ENCODE measurements at regions not wholly inside any gene's neighbourhood (a gene's known extent, or its start where the extent isn't known, plus 50 kb on each side); places are given as distances from the start of the nearest gene placed in this dataset.

DNA sequence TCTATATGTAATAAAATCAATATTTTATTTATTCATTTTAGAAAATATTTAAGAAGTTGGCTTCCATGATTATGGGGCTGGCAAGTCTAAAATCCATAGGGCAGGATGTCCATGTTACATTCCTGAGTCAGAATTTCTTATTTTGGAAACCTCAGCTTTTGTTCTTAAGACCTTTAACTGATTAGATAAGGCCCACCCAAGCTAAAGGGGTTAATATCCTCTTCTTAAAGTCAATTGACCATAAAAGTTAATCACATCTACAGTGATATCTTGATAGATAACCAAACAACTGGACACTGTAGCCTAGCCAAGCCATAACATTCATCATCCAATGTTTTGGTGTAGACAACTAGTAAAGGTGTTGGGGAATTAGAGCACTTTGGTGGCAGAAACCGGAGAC, 1035.4 kb upstream of the ZEB2 start:
- H3K36me3 ChIP-seq (ENCODE audit: insufficient read depth in 1 of 2, low read depth in 1 of 2) = no peaks in the 10 kb centered on the region
- 90 to 98% (median 93%) methylated on average over 1 of the region's 1 CpG for WGBS, 3 donors

GRCh38 chr2:145551686-145552085, 1031.8 kb upstream of the ZEB2 start:
- Histone ChIP-seq H3K4me3 (no peak overlapping the region), H3K36me3 (ENCODE audit: insufficient read depth in 1 of 2, low read depth in 1 of 2) (no peaks in the 10 kb centered on the region), H3K4me1 (no peaks in the 10 kb centered on the region), H3K27ac (no peak overlapping the region), H3K9me3 (no peaks in the 10 kb centered on the region), H3K27me3 (ENCODE audit: insufficient read depth in 3 of 3, low read length in 2 of 3) (no peaks in the 10 kb centered on the region)
- intact Hi-C loops (cut with DNase I) = no loop called here
- WGBS, 3 donors = 88 to 90% (median 88%) methylated on average over 2 of the region's 2 CpGs
- TF ChIP-seq, protein P1, sequence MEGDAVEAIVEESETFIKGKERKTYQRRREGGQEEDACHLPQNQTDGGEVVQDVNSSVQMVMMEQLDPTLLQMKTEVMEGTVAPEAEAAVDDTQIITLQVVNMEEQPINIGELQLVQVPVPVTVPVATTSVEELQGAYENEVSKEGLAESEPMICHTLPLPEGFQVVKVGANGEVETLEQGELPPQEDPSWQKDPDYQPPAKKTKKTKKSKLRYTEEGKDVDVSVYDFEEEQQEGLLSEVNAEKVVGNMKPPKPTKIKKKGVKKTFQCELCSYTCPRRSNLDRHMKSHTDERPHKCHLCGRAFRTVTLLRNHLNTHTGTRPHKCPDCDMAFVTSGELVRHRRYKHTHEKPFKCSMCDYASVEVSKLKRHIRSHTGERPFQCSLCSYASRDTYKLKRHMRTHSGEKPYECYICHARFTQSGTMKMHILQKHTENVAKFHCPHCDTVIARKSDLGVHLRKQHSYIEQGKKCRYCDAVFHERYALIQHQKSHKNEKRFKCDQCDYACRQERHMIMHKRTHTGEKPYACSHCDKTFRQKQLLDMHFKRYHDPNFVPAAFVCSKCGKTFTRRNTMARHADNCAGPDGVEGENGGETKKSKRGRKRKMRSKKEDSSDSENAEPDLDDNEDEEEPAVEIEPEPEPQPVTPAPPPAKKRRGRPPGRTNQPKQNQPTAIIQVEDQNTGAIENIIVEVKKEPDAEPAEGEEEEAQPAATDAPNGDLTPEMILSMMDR (IDR thresholded peaks at IDR 0.05) = no peak
- no peak for DNase-seq
- no peak for ATAC-seq

More for the DNA sequence above, 1035.4 kb upstream of the ZEB2 start:
- Histone ChIP-seq H3K27me3 (ENCODE audit: insufficient read depth in 3 of 3, low read length in 2 of 3) (no peaks in the 10 kb centered on the region), H3K9me3 (no peaks in the 10 kb centered on the region), H3K27ac (no peak overlapping the region), H3K4me1 (no peaks in the 10 kb centered on the region), H3K4me3 (no peak overlapping the region)
- TF ChIP-seq, protein P1 (IDR thresholded peaks at IDR 0.05) = no peak
- no peak for ATAC-seq
- intact Hi-C loops (cut with DNase I) = no loop called here
- no peak for DNase-seq

DNA sequence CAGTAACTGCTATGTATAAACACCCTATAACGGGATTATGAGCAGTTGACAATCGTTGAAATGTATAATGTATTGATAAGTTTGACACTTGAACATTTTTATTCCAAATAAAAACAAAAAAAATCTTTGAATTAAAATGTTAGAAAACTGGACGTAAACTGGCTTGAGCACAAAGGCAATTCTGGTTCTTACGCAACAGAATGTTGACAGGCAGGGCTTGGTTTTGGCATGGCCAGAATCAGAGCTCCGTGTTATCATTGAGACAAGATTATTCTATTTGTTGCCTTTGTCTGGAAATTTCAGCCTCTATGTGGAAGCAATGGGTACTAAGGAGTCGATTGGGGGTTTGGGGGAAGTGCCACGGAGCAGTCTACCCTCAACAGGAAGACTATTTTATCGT, 1028.6 kb upstream of the ZEB2 start:
- no peak overlapping the region for H3K4me3 ChIP-seq
- no peak for ATAC-seq
- no peaks in the 10 kb centered on the region for H3K4me1 ChIP-seq
- no peaks in the 10 kb centered on the region for H3K9me3 ChIP-seq
- H3K36me3 ChIP-seq (ENCODE audit: insufficient read depth in 1 of 2, low read depth in 1 of 2) = no peaks in the 10 kb centered on the region
- intact Hi-C loops (cut with DNase I) = no loop called here
- H3K27ac ChIP-seq = no peak overlapping the region
- TF ChIP-seq, protein P1 (IDR thresholded peaks at IDR 0.05) = no peak
- DNase-seq = no peak
- 90 to 95% (median 91%) methylated on average over 8 of the region's 8 CpGs for WGBS, 3 donors
- no peaks in the 10 kb centered on the region for H3K27me3 ChIP-seq (ENCODE audit: insufficient read depth in 3 of 3, low read length in 2 of 3)

DNA sequence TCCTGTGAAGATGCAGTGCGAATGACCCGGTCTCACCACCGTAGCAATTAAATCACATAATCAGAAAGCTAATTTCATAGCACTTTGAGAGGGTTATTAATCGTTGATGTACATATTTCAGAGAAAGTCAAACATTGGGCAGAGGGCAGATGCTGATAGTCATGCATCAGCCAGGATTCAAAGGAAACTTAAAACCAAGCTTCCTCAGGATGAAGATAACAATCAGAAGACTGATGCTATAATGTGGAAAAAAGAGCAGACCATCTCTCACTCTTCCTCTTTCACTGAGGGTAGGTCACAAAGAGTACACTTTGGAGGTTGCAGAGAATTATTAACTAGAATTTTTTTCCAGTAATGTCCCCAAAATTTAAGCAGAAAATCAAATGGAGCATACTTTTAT, 1027.7 kb upstream of the ZEB2 start:
- 62 to 65% (median 62%) methylated on average over 4 of the region's 4 CpGs for WGBS, 3 donors
- no peaks in the 10 kb centered on the region for H3K27me3 ChIP-seq (ENCODE audit: insufficient read depth in 3 of 3, low read length in 2 of 3)
- no peaks in the 10 kb centered on the region for H3K4me1 ChIP-seq
- H3K36me3 ChIP-seq (ENCODE audit: insufficient read depth in 1 of 2, low read depth in 1 of 2) = no peaks in the 10 kb centered on the region
- DNase-seq (no peak), ATAC-seq (no peak)
- no peak overlapping the region for H3K4me3 ChIP-seq
- no peaks in the 10 kb centered on the region for H3K9me3 ChIP-seq
- TF ChIP-seq, protein P1 (IDR thresholded peaks at IDR 0.05) = no peak
- intact Hi-C loops (cut with DNase I) = no loop called here
- H3K27ac ChIP-seq = no peak overlapping the region

GRCh38 chr2:145546091-145546490, 1026.2 kb upstream of the ZEB2 start:
- H3K4me1 ChIP-seq = no peaks in the 10 kb centered on the region
- H3K36me3 ChIP-seq (ENCODE audit: insufficient read depth in 1 of 2, low read depth in 1 of 2) = no peaks in the 10 kb centered on the region
- no peaks in the 10 kb centered on the region for H3K9me3 ChIP-seq
- intact Hi-C loops (cut with DNase I) = no loop called here
- H3K27ac ChIP-seq = no peak overlapping the region
- WGBS, 3 donors = 75 to 82% (median 81%) methylated on average over 2 of the region's 2 CpGs
- H3K4me3 ChIP-seq = no peak overlapping the region
- H3K27me3 ChIP-seq (ENCODE audit: insufficient read depth in 3 of 3, low read length in 2 of 3) = no peaks in the 10 kb centered on the region
- ATAC-seq (no peak), DNase-seq (no peak)
- TF ChIP-seq, protein P1 (IDR thresholded peaks at IDR 0.05) = no peak

Data from psoas muscle (tissue), 7 donors.